ENCODE measurements at regions not wholly inside any gene's neighbourhood (a gene's known extent, or its start where the extent isn't known, plus 50 kb on each side); places are given as distances from the start of the nearest gene placed in this dataset.

- TF ChIP-seq STAT6 (CRISPR knock-in tag; IDR thresholded peaks at IDR 0.05; ENCODE audit: borderline replicate concordance), result no peak
- no peak for TF ChIP-seq SRSF1 (optimal IDR thresholded peaks at IDR 0.05; ENCODE audit: low read depth, low read length)
- no peak for TF ChIP-seq ZNF136 (CRISPR knock-in tag; IDR thresholded peaks at IDR 0.05; ENCODE audit: low read depth)
- no peak for TF ChIP-seq KLF9 (CRISPR knock-in tag; IDR thresholded peaks at IDR 0.05; ENCODE audit: low read depth)
- TF ChIP-seq HOXA3 (CRISPR knock-in tag; IDR thresholded peaks at IDR 0.05), result peak; percentile 36; the same call in 1 of the 2 replicates
- no peak for TF ChIP-seq NBN (conservative IDR thresholded peaks at IDR 0.05)
- no peak for TF ChIP-seq MLXIP (CRISPR knock-in tag; IDR thresholded peaks at IDR 0.05; ENCODE audit: borderline replicate concordance)
- peak; percentile 60 for TF ChIP-seq XRCC5 (optimal IDR thresholded peaks at IDR 0.05; ENCODE audit: low read length)
- TF ChIP-seq ZNF768 (CRISPR knock-in tag; IDR thresholded peaks at IDR 0.05), result peak; percentile 71; the same call in 1 of the 2 replicates
- peak; percentile 98 for TF ChIP-seq ZBTB33 (CRISPR knock-in tag; IDR thresholded peaks at IDR 0.05)
- 0 out of 2 replicates have a peak, but pooled peaks have one; percentile 4 for TF ChIP-seq ERF (CRISPR knock-in tag; IDR thresholded peaks at IDR 0.05)
- no peak for TF ChIP-seq KLF12 (CRISPR knock-in tag; IDR thresholded peaks at IDR 0.05; ENCODE audit: borderline replicate concordance)
- TF ChIP-seq PLRG1 (conservative IDR thresholded peaks at IDR 0.05), result no peak
- TF ChIP-seq SIN3A (IDR thresholded peaks at IDR 0.05; ENCODE audit: borderline replicate concordance, low read depth, low read length), result no peak
- no peak for TF ChIP-seq ELF1 (CRISPR knock-in tag; IDR thresholded peaks at IDR 0.05)
- 0 out of 2 replicates have a peak, but pooled peaks have one; percentile 10 for TF ChIP-seq FOXA1 (IDR thresholded peaks at IDR 0.05)
- peak; percentile 45 for TF ChIP-seq FOXA1 (CRISPR knock-in tag; IDR thresholded peaks at IDR 0.05)
- TF ChIP-seq ZNF614 (CRISPR knock-in tag; IDR thresholded peaks at IDR 0.05; ENCODE audit: borderline replicate concordance), result peak; percentile 42; the same call in 1 of the 2 replicates
- TF ChIP-seq DDIT3 (CRISPR knock-in tag; IDR thresholded peaks at IDR 0.05), result no peak
- peak; percentile 64; the same call in 1 of the 2 replicates for TF ChIP-seq UBTF (CRISPR knock-in tag; IDR thresholded peaks at IDR 0.05)
Measured at GRCh38 chr7:47635091-47636080, 53.5 kb upstream of the TNS3 start (continued).

Measured in HepG2 (cell line).